ENCODE measurements at regions not wholly inside any gene's neighbourhood (a gene's known extent, or its start where the extent isn't known, plus 50 kb on each side); places are given as distances from the start of the nearest gene placed in this dataset.

DNA sequence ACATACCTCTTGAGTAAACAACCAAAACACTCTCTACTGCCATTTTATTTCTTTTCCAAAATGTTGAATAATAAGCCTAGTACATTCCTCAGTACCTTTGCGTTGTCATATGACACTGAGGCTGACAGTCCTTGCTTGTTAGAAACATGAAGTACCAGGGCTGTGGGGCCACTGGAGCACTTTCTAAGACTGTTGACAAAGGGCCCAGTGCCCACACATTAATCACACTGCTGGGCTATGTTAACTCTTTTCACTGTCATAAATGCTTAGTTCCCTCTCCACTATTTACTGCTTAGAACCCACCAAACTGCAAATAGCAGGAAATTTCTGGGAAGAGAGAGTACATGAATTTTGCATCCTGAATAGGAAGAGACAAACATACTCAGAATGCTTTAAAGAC lies 57.1 kb downstream of the FAM47B start:
- DNase-seq = no peak

DNA sequence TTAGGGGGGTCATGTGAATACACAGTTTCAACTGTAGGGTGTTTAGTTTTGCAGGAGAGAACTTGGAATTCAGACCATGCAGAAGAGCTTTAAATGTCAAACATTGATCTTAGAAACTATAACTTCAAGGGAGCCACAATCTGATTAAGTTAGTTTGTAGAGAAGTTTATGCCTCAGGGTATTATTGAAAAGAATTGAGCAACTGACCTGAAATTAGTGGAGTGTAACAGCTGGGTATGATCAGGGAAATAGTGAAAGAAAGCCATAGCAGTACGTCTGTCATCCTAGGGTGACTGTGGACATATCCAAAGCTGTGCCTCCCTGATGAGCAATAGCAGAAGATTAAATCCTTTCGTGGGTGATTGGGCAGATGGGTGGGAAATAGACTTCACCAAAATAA lies 63.8 kb downstream of the FAM47B start:
- no peak for DNase-seq

DNA sequence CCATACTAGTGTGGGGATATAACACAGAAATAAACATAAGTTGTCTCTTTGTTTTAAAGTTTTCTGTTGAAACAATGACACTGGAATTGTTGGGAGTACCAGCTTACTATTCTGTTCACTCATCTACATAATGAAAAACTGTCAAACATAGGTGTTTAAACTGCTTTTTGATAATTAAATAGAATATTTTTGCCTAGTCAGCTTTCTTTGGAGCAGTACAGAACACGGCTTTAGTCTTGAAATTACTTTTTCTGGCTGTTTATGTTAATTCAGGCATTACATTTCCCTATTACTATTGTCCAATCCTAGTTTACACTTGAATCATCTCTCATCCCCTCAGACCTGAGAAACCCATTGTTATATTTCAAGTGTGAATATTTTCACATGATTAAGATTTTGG lies 73.0 kb downstream of the FAM47B start:
- no peak for DNase-seq

DNA sequence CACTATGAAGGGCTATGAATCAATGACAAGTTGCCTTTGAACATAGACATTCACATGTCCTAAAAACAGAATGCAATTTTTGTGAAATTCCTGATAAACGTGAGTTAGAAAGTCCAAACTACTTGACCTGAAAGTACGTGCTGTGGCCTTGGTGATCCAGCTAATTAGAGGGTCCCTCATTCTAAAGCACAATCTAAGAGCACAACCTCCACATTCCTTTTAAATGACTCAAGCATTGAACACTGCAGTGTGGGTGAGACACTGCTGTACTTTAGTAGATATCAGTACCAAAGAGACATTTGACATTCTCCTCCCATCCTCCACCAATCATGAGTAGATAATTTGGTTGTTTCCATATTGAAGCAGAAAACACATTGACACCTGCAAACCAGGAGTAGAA lies 73.5 kb downstream of the FAM47B start:
- peak; percentile 4 for DNase-seq

DNA sequence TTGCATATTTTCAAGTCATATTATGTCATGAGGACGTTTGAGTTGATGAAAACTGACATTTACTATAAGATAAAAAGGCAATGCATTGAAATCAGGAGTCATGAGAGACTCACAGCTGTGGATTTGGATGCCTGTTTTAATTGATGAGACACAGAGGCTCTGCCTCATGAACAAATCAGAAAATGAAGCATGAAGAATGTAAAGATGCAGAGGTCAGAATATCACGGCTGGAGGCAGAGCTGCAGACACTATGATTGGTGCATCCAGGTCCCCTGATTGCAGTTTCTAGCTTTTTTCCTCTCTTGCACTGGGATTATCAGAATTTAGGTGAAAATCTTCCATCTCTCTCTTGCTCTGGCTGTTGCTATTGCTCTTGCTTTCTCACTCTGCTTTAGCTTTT lies 74.7 kb downstream of the FAM47B start:
- DNase-seq = no peak

DNA sequence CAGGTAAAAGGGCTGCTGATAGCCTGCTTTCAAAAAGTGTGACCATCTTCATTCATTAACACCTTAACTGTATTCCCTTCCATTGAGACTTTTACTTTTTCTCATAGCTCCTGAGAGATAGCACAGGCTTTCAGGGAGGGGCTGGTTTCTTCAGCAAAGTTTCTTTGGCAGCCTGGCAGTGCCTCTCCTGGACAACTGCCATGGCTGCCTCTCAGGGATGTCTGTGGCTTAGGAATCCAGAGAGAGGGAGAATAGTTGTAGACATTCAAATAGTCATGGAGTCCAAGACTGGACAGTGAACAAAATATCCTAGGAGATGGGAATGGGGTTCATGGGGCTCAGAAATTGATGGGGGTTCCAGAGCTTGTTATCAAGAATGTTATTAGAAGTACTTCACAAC lies 81.1 kb downstream of the FAM47B start:
- DNase-seq = no peak

DNA sequence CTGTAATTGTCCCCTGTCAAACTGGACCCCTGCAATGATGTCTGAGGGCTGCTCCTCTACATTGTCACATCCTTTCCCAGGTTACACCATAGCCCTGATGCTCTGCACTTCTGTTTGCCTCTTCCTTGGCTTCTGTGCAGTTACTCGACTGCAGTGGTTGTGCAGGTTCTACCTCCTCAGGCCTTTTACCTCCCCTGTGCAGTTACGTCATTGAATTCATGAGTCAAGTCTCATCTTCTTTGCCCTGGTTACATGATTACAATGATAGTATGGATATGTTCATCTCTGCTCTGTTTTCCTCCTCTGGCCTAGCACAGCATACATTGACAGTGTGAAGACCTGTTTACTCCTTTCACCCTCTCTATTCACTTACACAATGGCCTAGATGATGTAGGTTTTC lies 83.2 kb downstream of the FAM47B start:
- DNase-seq = no peak

DNA sequence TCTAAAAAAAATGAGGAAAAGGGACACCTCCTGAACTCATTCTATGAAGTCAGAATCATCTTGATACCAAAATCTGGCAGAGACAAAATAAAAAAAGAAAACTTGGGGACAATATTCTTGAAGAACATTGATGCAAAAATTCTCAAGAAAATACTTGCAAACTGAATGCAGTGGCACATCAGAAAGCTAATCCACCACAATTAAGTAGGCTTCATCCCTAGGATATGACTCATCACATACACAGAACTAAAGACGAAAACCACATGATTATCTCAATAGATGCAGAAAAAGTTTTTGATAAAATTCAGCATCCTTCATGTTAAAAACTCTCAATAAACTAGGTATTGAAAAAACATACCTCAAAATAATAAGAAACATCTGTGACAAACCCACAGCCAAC lies 98.3 kb downstream of the FAM47B start:
- DNase-seq = peak; percentile 42

DNA sequence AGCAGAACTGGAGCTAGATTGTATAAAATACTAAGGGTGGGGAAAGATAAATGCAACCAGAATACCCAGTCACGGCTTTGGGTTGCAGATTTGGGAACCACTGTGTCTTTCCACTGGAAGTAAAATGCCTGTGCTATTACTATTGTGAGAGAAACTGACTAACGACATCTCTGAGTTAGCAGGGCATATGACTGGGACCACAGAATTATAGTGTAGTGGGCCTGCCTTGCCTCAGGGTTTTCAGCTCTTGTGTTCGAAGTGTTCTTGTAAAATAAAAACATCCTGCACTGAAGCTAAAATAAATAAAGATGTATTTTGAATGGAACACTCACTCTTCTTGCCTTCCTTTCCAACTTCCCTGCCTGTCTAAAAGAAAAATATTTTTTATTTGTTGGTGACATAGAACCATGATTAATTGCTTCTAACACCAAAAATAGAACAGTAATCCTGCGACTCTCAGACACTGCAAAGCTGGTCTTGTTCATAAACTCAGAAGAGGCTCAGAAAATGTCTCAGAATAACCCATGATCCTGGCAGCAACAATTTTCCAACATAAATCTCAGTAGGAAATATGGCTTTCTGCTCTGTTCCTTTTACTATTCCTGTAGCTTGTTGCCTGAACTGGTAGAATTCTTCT lies 104.2 kb downstream of the FAM47B start:
- DNase-seq = peak; percentile 14

DNA sequence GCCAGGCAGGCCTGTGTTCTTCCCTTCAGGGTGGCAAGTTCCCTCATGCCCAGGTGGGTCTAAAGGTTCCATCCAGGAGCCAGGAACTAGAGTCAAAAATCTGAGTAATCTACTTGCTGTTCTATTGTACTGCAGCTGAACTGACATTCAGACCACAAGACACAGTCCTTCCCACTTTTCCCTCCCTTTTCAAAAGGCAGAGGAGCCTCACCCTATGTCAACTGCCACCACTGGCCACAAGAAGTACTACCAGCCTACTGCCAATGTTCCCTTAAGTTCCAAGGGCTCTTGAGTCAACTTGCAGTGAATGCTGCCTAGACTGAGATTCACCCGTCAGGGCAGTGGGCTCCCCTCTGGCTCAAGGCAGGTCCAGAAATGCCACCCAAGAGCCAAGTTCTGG lies 133.5 kb downstream of the FAM47B start:
- DNase-seq = no peak

DNA sequence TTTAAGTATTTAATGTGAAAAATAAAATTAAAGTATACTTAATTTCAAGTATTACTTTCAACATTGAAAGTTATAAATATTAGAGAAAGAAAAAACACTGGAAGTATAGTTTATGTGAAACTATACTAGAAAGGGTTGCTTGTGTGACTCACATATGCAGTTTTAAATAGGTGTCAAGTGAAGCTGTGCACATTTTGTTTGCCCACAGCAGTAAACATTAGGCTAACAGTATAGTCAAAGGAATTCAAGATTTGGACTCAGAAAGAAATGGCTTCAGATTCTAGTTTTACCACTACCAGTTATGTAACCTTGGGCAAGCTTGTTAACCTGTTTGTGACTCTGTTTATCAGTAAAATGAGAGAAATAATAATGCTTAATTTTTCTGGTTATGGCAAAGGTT lies 148.2 kb downstream of the FAM47B start:
- no peak for DNase-seq

DNA sequence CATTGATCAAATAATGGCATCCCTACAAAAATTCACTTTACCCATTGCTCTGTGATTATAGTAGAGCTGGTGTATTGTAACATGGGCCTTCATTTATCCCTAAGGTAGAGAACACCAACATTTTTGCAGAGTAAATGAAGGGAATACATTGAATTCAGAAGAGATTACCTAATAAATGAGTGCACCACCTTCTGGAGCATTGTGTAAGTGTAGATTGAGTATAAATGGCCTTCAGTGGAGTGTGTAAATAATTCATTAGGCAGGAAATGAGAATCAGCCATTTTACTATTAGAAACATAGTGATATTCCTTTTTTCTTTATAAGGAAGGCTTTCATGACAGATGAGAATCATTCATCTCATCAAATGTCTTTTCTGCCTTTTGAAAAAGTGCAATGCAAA lies 155.8 kb downstream of the FAM47B start:
- peak; percentile 2 for DNase-seq

DNA sequence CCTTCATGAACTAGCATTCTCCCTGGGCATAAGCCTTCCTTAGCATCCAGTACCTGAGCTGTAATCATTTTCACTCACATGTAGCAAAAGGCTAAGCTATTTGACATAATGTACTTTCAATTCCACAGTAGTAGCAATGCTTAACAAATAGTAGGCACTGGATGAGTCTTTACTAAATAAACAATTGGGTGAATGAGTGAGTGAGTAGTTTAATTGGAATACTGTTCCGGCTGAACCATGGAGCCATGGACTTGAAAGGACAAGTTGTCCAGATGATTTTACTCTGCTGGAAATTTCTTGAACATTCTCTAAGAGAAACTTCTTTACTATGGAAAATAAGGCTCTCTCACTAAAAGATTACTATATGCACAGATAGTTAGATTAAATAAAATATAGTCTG lies 159.3 kb downstream of the FAM47B start:
- DNase-seq = no peak

DNA sequence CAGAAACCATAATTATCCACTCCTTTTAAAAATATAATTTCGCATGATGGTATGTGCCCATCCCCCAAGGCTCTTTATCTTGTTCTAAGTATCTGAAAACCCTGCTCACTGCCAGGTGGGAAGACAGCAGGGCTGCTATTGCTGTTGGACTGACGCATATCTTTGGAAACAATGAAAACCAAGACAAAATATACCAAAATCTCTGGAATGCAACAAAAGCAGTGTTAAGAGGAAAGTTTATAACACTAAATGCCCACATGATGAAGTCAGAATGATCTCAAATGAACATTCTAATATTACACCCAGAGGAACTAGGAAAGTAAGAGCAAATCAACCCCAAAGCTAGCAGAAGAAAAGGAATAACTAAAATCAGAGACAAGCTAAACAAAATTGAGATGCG lies 162.0 kb downstream of the FAM47B start:
- DNase-seq = no peak

DNA sequence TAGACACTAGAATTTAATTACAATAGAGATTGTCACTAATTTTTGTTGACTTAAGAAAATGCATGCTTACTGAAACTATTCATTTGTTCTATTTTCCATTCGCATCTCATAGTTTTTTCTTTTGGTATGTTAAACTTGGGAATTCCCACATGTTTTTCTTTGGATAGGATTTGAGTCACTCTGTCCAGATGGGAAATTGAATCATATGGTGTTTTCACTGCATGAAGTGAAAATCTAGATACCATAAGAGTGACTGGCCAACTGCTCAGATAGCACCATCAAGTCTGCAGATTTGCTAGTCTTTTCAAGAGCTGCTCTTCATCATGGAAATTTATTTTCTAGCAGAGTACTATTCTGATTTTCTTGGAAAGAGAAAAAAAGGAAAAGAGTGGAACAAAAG lies 172.6 kb downstream of the FAM47B start:
- peak; percentile 57 for DNase-seq

DNA sequence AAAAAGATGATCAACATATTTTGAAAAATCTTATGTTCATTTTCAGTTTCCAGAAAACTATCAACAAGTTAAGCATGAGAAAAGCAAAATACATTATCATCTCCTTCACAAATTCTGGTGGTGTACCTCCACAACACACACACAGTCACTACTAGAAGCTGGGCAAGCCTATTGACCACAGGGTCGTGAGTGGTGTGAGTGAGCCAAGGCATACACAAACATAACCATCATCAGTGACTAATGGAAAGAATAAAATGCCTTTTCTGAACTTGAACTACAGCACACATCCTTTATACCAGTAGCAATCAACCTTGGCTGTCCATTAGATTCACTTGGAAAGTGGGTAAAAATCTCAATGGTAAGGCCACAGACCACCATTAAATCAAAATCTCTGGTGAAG lies 180.2 kb downstream of the FAM47B start:
- DNase-seq = no peak

DNA sequence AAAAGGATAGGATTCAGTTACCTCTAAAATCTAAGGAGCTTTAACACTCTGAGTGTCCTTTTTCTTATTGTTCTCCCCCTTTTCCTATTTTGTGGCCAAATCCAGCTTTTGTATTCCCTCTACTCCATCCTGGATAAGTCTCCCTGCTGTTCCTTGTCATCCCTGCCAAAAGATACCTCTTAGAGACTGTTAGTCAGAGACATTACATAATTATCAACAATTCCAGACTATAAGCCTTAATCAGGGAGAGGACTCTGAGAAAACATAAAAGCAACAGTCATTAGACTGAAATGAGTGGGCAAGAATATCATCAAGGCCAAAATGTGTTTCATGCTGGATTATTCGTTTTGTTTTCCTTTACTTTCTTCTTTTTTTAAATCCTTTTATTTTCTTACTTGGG lies 206.9 kb downstream of the FAM47B start:
- DNase-seq = no peak

DNA sequence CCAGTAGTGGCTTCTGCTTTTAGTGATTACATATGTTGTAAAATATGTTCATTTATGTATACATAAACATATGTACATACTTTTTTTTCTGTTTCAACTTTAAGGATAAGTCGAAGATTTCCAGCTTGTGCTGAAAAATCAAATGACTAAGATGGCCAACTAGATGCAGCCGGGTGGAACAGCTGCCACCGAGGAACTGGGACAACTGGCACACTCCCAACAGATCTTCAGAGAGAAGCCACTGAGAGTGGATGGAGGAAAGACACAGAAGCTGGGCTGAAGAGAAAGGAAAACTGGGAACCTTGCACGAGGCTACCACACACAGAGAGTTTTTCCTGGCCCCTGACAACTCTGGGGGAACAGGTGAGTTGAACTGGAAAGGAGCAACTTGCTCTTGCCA lies 207.5 kb downstream of the FAM47B start:
- no peak for DNase-seq

DNA sequence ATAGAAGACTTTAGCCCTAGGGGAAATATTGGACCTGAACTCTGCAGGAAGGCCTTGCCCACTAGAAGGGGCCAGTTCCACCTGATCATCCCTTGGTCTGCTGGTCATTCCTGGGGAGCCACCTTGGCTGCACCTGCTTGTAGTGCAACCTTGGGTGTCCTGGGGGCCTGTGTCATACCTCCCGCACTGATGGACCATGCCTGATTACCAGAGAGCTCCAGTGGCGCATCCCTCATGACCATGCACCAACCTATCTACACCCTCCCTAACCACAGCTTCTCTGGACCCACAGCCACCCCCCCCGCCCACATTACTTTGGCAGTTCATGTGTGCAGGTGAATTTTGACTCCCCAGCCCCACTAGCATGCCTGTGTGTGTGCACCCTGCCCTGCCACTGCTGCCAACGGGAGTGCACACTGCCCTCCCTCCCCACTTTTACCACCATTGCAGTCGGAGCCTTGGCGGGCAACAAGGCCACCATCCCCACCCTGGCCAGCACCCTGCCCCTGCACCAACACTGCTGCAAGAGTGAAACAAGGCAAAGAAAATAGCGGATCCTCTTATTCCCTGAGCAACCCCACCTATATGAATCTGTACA lies 208.1 kb downstream of the FAM47B start:
- DNase-seq = no peak

DNA sequence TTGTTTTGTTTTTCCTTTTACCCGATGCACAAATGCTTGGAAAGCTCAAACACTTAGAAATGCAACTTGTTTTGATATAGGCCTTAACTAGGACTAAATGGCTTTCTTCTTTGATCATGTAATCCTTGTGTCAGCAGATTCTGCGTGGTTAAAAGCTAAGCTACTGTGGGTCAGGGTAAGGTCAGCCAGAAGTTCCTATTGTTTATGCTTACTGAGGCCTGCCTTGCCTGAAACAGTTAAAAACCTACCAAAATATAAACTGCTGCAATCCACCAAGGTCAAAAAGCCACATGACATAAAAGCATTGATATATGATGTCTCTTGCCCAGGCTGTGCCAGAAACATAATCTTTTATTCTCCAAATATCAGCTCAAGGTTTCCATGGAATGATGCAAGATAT lies 223.4 kb downstream of the FAM47B start:
- DNase-seq = no peak
